ENCODE measurements at regions not wholly inside any gene's neighbourhood (a gene's known extent, or its start where the extent isn't known, plus 50 kb on each side); places are given as distances from the start of the nearest gene placed in this dataset.

GRCh38 chr10:61319386-61320256 is 133.6 kb downstream of the TMEM26 start:
- no peak for TF ChIP-seq CTCF (IDR thresholded peaks at IDR 0.05; ENCODE audit: low read length, missing control alignments)
- DNase-seq (ENCODE audit: low read depth), result no peak
- no peak overlapping the region for H3K4me3 ChIP-seq (replicated peaks; ENCODE audit: low read depth, low read length)

- DNase-seq (ENCODE audit: low read depth), result no peak
- H3K4me3 ChIP-seq (replicated peaks; ENCODE audit: low read depth, low read length), result no peak overlapping the region
- TF ChIP-seq CTCF (IDR thresholded peaks at IDR 0.05; ENCODE audit: low read length, missing control alignments), result no peak
Measured at GRCh38 chr10:61318429-61318828, 134.8 kb downstream of the TMEM26 start.

- H3K4me3 ChIP-seq (replicated peaks; ENCODE audit: low read depth, low read length), result no peak overlapping the region
- no peak for DNase-seq (ENCODE audit: low read depth)
- TF ChIP-seq CTCF (IDR thresholded peaks at IDR 0.05; ENCODE audit: low read length, missing control alignments), result no peak
Measured at GRCh38 chr10:61317706-61318105, 135.5 kb downstream of the TMEM26 start.

- DNase-seq (ENCODE audit: low read depth), result no peak
- no peak for TF ChIP-seq CTCF (IDR thresholded peaks at IDR 0.05; ENCODE audit: low read length, missing control alignments)
- no peak overlapping the region for H3K4me3 ChIP-seq (replicated peaks; ENCODE audit: low read depth, low read length)
Measured at GRCh38 chr10:61316676-61317265, 136.4 kb downstream of the TMEM26 start.

GRCh38 chr10:61314273-61314672 is 138.9 kb downstream of the TMEM26 start:
- no peak for TF ChIP-seq CTCF (IDR thresholded peaks at IDR 0.05; ENCODE audit: low read length, missing control alignments)
- H3K4me3 ChIP-seq (replicated peaks; ENCODE audit: low read depth, low read length), result no peak overlapping the region
- DNase-seq (ENCODE audit: low read depth), result no peak

- no peak for TF ChIP-seq CTCF (IDR thresholded peaks at IDR 0.05; ENCODE audit: low read length, missing control alignments)
- no peak overlapping the region for H3K4me3 ChIP-seq (replicated peaks; ENCODE audit: low read depth, low read length)
- peak; percentile 46 for DNase-seq (ENCODE audit: low read depth)
Measured at GRCh38 chr10:61313460-61313859, 139.7 kb downstream of the TMEM26 start.

Measured in fibroblast of pulmonary artery (primary cell).